Cardiac muscle cell (in vitro differentiated cells and primary cell): ENCODE measurements at regions not wholly inside any gene's neighbourhood (a gene's known extent, or its start where the extent isn't known, plus 50 kb on each side); places are given as distances from the start of the nearest gene placed in this dataset.

Experiments used
- DNase-seq, 2 donors: peaks; one replicate each; pipeline versions ENCODE4 v3.0.0 to v3.0.0-alpha.2; 2010 to 2017; ENCODE audit warnings: low read depth in 1 of 2, low spot score in 1 of 2
- H3K27ac ChIP-seq: fragments of 200-600 bp; sonication (generic); 2 replicates; pipeline ENCODE4 v1.5.1; 2016
- H3K27me3 ChIP-seq: fragments of 200-600 bp; sonication (generic); 2 replicates; pipeline ENCODE4 v1.6.0; 2016; ENCODE audit warnings: control low read depth
- H3K36me3 ChIP-seq: fragments of 200-600 bp; sonication (generic); 2 replicates; pipeline ENCODE4 v1.5.1; 2016; ENCODE audit warnings: control low read depth
- H3K4me1 ChIP-seq: fragments of 200-600 bp; sonication (generic); 2 replicates; pipeline ENCODE4 v1.8.1; 2017; ENCODE audit warnings: low read depth, mild to moderate bottlenecking, mixed run types
- H3K4me3 ChIP-seq: fragments of 200-600 bp; sonication (generic); 2 replicates; pipeline ENCODE4 v1.5.1; 2016; ENCODE audit warnings: mild to moderate bottlenecking
- H3K9me3 ChIP-seq: fragments of 200-600 bp; sonication (generic); 2 replicates; pipeline ENCODE4 v1.5.1; 2017; ENCODE audit warnings: low read depth, mild to moderate bottlenecking, control low read depth
- TF ChIP-seq, protein P1 (sequence below): IDR thresholded peaks from 2 replicates; pipeline ENCODE4 v1.5.1; 2012; ENCODE audit warnings: low read depth, mild to moderate bottlenecking, low read length

DNA sequence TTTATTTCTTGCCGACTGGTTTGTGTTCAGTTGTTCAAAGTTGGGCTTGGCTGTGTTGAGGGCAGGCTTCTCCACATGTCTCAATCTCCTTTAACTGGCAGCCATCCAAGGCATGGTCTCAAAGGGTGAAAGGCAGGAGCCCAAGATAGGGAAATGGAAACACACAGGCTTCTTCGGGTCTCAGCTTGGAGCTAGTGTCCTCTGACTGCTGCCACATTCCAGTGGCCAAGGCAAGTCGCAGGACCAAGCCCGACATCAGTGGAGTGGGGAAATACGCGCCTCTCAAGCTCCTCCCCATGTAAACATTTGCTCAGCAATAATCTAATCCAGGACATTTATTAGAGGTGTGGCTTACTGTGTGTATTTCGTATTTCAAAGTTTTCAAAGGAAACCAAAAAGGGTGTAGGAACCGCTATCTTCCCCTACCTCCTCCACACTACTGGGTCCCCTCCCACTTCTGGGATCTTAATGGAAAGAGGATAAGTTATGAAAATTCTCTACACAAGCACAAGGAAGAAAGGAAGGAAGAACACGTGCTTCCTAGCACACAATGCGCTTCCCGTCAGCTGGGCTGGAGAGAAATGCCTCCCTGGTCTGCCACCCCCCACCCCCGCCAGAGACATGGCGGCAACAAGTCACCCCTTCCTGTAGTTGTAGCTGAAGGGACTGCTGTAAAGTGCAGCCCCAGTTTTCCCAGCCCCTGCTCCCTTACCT, 181.7 kb downstream of the FAM43A start:
- Histone ChIP-seq H3K4me3 (no peak overlapping the region), H3K36me3 (no peaks in the 10 kb centered on the region), H3K27ac (no peak overlapping the region), H3K4me1 (peaks cover 17% of the 10 kb centered on the region), H3K9me3 (no peaks in the 10 kb centered on the region), H3K27me3 (no peaks in the 10 kb centered on the region)
- DNase-seq = peak; percentile 25 to 66
- TF ChIP-seq, protein P1, sequence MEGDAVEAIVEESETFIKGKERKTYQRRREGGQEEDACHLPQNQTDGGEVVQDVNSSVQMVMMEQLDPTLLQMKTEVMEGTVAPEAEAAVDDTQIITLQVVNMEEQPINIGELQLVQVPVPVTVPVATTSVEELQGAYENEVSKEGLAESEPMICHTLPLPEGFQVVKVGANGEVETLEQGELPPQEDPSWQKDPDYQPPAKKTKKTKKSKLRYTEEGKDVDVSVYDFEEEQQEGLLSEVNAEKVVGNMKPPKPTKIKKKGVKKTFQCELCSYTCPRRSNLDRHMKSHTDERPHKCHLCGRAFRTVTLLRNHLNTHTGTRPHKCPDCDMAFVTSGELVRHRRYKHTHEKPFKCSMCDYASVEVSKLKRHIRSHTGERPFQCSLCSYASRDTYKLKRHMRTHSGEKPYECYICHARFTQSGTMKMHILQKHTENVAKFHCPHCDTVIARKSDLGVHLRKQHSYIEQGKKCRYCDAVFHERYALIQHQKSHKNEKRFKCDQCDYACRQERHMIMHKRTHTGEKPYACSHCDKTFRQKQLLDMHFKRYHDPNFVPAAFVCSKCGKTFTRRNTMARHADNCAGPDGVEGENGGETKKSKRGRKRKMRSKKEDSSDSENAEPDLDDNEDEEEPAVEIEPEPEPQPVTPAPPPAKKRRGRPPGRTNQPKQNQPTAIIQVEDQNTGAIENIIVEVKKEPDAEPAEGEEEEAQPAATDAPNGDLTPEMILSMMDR = no peak

DNA sequence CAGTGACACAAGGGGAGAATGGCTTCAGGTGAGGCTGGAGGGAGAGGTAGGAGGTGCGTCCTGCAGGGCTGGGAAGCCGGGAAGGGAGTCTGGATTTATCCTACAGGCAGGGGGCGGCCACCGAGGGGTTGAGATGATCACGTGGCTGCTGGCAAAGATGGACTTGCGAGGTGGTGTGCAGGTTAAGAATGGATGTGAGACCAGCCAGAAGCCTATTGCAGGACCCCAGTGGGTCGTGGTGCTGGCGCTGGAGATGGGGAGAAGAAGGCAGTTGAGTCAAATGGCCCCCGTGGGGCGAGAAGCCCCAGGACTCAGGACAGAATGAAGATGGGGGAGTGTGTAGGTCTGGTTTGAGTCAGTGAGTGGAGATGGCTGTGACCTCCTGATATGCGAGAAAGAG, 183.1 kb downstream of the FAM43A start:
- H3K4me3 ChIP-seq = no peak overlapping the region
- H3K27me3 ChIP-seq = no peaks in the 10 kb centered on the region
- no peak overlapping the region for H3K27ac ChIP-seq
- no peaks in the 10 kb centered on the region for H3K9me3 ChIP-seq
- no peaks in the 10 kb centered on the region for H3K36me3 ChIP-seq
- TF ChIP-seq, protein P1 = no peak
- no peak for DNase-seq
- peaks cover 17% of the 10 kb centered on the region for H3K4me1 ChIP-seq

DNA sequence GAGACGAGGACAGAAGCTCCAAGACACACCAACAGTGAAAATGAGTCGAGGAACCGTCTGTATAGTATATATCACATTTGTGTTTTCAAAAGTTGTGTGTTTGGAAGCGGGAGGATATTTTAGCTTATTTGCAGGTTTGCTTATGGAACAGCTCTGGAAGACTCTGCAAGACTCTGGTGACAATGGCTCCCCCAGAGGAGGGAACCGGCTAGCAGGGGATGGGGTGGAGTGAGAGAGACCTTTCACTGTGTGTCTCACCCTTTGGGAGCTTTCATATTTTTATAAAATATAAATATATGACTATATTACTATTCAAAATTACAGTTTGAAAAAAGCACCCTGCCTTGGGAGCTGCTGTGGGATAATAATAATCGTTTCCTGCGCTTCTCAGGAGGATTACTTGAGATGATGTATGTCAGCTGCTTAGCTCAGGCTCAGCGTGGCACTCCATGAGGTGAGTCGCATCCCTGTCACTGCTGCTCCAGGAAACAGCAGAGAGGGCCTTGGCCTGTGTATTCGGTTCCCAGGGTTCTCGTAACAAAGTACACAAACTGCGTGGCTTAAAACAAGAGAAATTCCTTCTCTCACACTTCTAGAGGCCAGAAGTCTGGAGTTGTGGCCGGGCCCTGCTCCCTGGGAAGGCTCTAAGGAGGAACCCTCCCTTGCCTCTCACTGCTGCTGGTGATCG, 183.9 kb downstream of the FAM43A start:
- no peak for DNase-seq

DNA sequence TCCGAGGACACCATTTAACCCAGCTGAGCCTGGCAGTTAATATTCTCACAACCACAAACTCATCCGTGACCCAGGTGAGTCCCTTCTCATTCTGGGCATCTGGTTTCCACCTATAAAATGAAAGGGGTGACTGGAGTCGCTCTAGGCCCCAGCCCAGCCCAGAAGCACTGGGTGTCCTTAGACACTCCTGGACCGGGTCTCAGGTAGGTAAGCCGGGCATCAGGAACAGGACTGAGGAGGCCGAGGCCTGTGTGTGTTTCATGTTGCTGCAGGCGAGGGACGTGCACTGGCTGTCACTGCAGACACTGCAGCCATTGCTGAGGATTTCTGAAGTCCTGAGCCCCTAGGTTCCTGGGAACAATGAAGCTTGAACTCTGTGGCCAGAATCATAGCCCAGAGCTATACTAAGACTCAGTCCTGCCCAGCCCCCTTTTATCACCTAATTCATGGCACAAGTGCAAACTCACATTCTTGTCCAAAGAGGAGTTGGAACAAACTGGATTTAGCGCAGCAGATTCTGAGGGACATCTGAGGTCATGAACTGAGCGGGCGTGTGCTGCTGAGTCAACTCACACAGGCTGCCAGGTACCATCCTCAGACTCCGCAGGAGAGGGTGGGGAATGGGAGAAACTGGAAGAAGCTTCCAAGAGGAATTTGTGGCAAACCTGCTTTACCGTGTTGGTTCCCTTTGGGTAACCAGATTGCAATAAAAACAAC, 184.9 kb downstream of the FAM43A start:
- H3K9me3 ChIP-seq = no peaks in the 10 kb centered on the region
- H3K4me3 ChIP-seq = no peak overlapping the region
- H3K27me3 ChIP-seq = no peaks in the 10 kb centered on the region
- H3K27ac ChIP-seq = no peak overlapping the region
- H3K4me1 ChIP-seq = peaks cover 17% of the 10 kb centered on the region
- TF ChIP-seq, protein P1 = no peak
- DNase-seq = peak; percentile 49 to 60
- no peaks in the 10 kb centered on the region for H3K36me3 ChIP-seq

More for the DNA sequence above, 183.9 kb downstream of the FAM43A start:
- Histone ChIP-seq H3K9me3 (no peaks in the 10 kb centered on the region), H3K4me1 (peaks cover 17% of the 10 kb centered on the region), H3K36me3 (no peaks in the 10 kb centered on the region), H3K27ac (no peak overlapping the region), H3K27me3 (no peaks in the 10 kb centered on the region), H3K4me3 (no peak overlapping the region)
- TF ChIP-seq, protein P1 = no peak

DNA sequence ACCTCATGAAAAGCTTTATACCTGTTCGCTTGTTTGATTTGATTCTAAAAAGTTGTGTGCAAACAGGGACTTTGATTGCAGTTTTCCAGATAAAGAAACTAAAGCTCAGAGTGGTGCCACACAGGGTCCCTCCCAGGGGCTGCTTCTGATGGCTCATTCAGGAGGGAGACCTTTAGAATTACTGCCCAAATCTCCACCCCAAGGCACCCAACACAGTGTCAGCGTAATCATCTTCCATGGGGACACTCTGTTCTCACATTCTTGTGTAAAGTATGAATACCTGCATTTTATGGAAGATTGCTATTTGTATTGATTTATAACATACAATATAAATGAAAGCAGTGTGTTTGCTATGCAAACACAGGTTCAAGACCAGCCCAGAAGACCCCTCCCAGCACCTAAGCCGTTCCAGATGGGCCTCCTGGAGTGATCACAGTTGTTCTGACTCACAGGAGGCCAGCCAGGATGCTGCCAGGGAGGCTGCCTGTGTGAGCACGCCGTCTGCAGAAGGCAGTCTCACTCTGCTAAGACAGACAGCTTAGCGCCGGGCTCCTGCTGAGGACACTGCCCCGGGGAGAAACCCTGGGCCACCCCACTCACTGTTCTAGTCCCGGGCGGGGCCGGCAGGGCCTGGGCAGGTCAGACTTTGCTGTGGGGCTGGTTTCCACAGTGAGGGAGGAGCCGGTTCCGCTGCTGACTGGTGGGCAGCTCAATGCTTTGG, 185.6 kb downstream of the FAM43A start:
- TF ChIP-seq, protein P1 = no peak
- peak; percentile 23 to 85 for DNase-seq
- no peak overlapping the region for H3K4me3 ChIP-seq
- H3K9me3 ChIP-seq = no peaks in the 10 kb centered on the region
- H3K27me3 ChIP-seq = no peaks in the 10 kb centered on the region
- H3K36me3 ChIP-seq = no peaks in the 10 kb centered on the region
- H3K4me1 ChIP-seq = peaks cover 17% of the 10 kb centered on the region
- no peak overlapping the region for H3K27ac ChIP-seq
